ENCODE measurements at regions not wholly inside any gene's neighbourhood (a gene's known extent, or its start where the extent isn't known, plus 50 kb on each side); places are given as distances from the start of the nearest gene placed in this dataset.

DNA sequence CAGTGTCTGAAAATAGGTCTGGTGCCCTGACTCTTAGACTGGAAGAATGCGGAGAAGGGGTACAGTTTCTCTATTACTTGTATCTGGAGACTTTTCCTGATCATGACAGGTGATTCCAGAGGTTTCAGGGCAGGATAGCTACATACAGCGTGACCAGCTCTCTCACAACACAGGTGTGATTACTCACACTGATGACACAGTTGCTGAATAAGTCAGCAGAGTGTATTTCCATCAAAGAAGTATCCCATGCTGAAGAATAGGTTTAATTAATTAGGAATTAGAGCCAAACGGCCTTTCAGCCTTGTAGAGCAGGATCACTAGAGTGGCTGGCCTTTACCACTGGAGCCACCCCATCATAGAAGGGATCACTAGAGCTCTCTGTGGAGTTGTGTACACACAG is 298.6 kb downstream of the LMX1A start:
- Histone ChIP-seq H3K4me3 (ENCODE audit: insufficient read depth, low read depth, low read length) (no peak overlapping the region), H3K36me3 (replicated peaks; ENCODE audit: control insufficient read depth, insufficient read depth, low read length) (no peaks in the 10 kb centered on the region), H3K27me3 (ENCODE audit: control insufficient read depth, insufficient read depth, low read length) (peaks cover 12% of the 10 kb centered on the region)
- no peak for DNase-seq

DNA sequence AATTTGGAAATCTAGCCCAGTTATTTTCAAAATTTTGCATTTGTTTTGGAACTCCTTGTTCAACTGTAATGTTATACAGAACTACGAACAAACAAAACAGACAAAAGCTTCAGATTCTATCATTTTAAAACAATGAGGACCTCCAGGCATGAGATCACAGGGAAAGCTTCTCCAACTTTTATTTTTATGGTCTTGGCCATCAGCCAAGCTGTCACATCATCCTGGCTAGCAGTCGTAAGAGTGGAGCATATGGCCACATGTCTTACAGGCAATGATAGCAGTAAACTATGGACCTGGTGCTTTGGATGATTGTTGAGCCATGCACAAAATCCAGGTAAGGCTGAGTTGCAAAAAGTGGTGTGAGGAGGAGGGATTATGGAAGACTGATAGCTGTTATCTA is 299.6 kb downstream of the LMX1A start:
- Histone ChIP-seq H3K36me3 (replicated peaks; ENCODE audit: control insufficient read depth, insufficient read depth, low read length) (no peaks in the 10 kb centered on the region), H3K4me3 (ENCODE audit: insufficient read depth, low read depth, low read length) (no peak overlapping the region), H3K27me3 (ENCODE audit: control insufficient read depth, insufficient read depth, low read length) (peaks cover 8% of the 10 kb centered on the region)
- no peak for DNase-seq

- no peak for DNase-seq
- peaks cover 2% of the 10 kb centered on the region; the same call in 1 of the 2 replicates for H3K27me3 ChIP-seq (ENCODE audit: control insufficient read depth, insufficient read depth, low read length)
- H3K36me3 ChIP-seq (replicated peaks; ENCODE audit: control insufficient read depth, insufficient read depth, low read length): no peaks in the 10 kb centered on the region
- no peak overlapping the region for H3K4me3 ChIP-seq (ENCODE audit: insufficient read depth, low read depth, low read length)
These were observed 300.9 kb downstream of the LMX1A start for GRCh38 chr1:165055581-165055980.

- no peak overlapping the region for H3K4me3 ChIP-seq (ENCODE audit: insufficient read depth, low read depth, low read length)
- no peak for DNase-seq
These were observed 301.9 kb downstream of the LMX1A start for GRCh38 chr1:165054627-165055026.

GRCh38 chr1:165053351-165053750 is 303.2 kb downstream of the LMX1A start:
- no peaks in the 10 kb centered on the region; the same call in 1 of the 2 replicates for H3K27me3 ChIP-seq (ENCODE audit: control insufficient read depth, insufficient read depth, low read length)
- DNase-seq: no peak
- H3K4me3 ChIP-seq (ENCODE audit: insufficient read depth, low read depth, low read length): no peak overlapping the region
- no peaks in the 10 kb centered on the region for H3K36me3 ChIP-seq (replicated peaks; ENCODE audit: control insufficient read depth, insufficient read depth, low read length)

More at GRCh38 chr1:165054627-165055026, 301.9 kb downstream of the LMX1A start:
- H3K36me3 ChIP-seq (replicated peaks; ENCODE audit: control insufficient read depth, insufficient read depth, low read length): no peaks in the 10 kb centered on the region
- no peaks in the 10 kb centered on the region; the same call in 1 of the 2 replicates for H3K27me3 ChIP-seq (ENCODE audit: control insufficient read depth, insufficient read depth, low read length)

DNA sequence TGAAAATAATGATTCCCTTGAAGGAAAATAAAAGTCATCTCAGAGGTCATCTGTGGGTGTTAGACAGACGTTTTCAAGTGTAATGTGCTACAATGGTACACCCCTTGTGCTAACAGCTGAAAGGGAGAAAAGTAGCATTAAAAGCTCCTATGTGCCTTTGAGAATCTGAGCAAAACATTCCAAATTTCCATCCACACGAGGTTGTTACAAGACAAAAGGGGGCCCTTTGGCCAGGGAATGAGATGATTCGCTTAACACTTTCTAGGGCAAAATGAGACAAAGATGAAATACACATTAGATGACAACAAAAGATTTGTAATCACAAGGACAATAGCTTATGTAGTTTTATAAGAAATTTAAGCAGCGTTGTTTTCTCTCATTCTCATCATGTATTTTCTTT is 303.6 kb downstream of the LMX1A start:
- Histone ChIP-seq H3K27me3 (ENCODE audit: control insufficient read depth, insufficient read depth, low read length) (no peaks in the 10 kb centered on the region), H3K36me3 (replicated peaks; ENCODE audit: control insufficient read depth, insufficient read depth, low read length) (no peaks in the 10 kb centered on the region), H3K4me3 (ENCODE audit: insufficient read depth, low read depth, low read length) (no peak overlapping the region)
- DNase-seq: no peak

GRCh38 chr1:165052431-165052830 is 304.1 kb downstream of the LMX1A start:
- no peaks in the 10 kb centered on the region for H3K36me3 ChIP-seq (replicated peaks; ENCODE audit: control insufficient read depth, insufficient read depth, low read length)
- DNase-seq: no peak

GRCh38 chr1:165050246-165050645 is 306.3 kb downstream of the LMX1A start:
- H3K27me3 ChIP-seq (ENCODE audit: control insufficient read depth, insufficient read depth, low read length): no peaks in the 10 kb centered on the region
- H3K4me3 ChIP-seq (ENCODE audit: insufficient read depth, low read depth, low read length): no peak overlapping the region

More at GRCh38 chr1:165052431-165052830, 304.1 kb downstream of the LMX1A start:
- Histone ChIP-seq H3K27me3 (ENCODE audit: control insufficient read depth, insufficient read depth, low read length) (no peaks in the 10 kb centered on the region), H3K4me3 (ENCODE audit: insufficient read depth, low read depth, low read length) (no peak overlapping the region)

GRCh38 chr1:165047994-165048393 is 308.5 kb downstream of the LMX1A start:
- DNase-seq: no peak
- H3K4me3 ChIP-seq (ENCODE audit: insufficient read depth, low read depth, low read length): no peak overlapping the region
- H3K36me3 ChIP-seq (replicated peaks; ENCODE audit: control insufficient read depth, insufficient read depth, low read length): no peaks in the 10 kb centered on the region
- H3K27me3 ChIP-seq (ENCODE audit: control insufficient read depth, insufficient read depth, low read length): no peaks in the 10 kb centered on the region

More at GRCh38 chr1:165050246-165050645, 306.3 kb downstream of the LMX1A start:
- H3K36me3 ChIP-seq (replicated peaks; ENCODE audit: control insufficient read depth, insufficient read depth, low read length): no peaks in the 10 kb centered on the region
- DNase-seq: no peak

DNA sequence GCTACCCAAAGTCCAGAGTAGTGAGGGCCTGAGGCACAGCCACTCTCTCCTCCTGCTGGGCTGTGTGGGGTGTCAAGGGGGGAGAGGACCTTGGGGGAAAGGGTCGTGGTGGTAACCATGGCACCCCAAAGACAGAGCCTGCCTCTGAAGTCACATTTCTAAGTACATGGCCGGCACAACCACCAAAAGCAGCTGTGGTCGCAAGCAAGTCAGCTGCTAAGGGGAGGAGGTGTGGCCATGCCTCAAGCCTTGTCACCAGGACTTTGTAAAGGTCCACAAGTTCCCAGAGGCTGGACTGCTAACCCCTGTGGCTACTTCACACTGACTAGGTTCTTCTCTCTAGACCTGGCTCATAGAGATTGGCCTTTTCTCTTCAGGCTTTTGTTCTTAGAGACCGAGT is 310.6 kb downstream of the LMX1A start:
- H3K27me3 ChIP-seq (ENCODE audit: control insufficient read depth, insufficient read depth, low read length): no peaks in the 10 kb centered on the region
- DNase-seq: no peak
- no peak overlapping the region for H3K4me3 ChIP-seq (ENCODE audit: insufficient read depth, low read depth, low read length)
- no peaks in the 10 kb centered on the region for H3K36me3 ChIP-seq (replicated peaks; ENCODE audit: control insufficient read depth, insufficient read depth, low read length)

DNA sequence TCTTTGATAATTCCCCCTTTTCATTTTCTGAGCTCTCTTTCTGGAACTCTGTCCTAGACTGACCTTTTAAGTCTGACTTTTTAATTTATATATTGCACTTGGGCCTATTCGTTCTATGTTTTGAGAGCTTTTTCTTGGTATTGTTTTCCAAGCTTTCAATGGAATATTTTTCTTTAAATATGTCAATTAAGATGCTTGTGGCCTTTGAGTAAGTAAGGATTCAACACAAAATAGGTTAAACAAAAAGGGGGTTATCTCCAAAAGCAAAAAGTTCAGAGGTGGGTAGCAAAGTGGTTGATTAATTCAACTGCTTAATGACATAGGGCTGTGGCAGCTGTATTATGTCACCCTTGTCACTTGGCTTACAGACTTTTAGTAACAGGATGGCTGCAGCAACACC is 315.9 kb downstream of the LMX1A start:
- Histone ChIP-seq H3K27me3 (ENCODE audit: control insufficient read depth, insufficient read depth, low read length) (no peaks in the 10 kb centered on the region), H3K4me3 (ENCODE audit: insufficient read depth, low read depth, low read length) (no peak overlapping the region), H3K36me3 (replicated peaks; ENCODE audit: control insufficient read depth, insufficient read depth, low read length) (no peaks in the 10 kb centered on the region)
- DNase-seq: no peak

- Histone ChIP-seq H3K36me3 (replicated peaks; ENCODE audit: control insufficient read depth, insufficient read depth, low read length) (no peaks in the 10 kb centered on the region), H3K4me3 (ENCODE audit: insufficient read depth, low read depth, low read length) (no peak overlapping the region), H3K27me3 (ENCODE audit: control insufficient read depth, insufficient read depth, low read length) (no peaks in the 10 kb centered on the region)
- no peak for DNase-seq
These were observed 316.5 kb downstream of the LMX1A start for GRCh38 chr1:165039996-165040395.

DNA sequence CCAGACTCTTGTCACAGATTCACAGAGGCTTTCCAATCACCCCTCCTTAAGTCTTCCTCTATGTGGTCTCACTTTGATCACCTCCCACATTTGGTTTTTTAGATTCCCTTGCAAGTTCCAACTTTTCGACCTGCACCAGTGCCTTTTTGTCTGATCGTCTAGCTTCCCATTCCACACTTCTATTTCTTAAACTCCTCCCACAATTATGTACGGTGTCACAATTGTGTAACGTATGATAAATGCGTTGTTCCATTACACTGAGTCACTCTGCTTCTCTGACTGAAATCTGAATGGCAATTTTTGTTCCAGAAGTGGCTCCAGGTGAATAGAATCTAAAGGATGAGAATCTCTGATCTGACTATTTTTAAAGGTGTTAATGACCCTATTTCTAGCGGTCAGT is 320.1 kb downstream of the LMX1A start:
- Histone ChIP-seq H3K36me3 (replicated peaks; ENCODE audit: control insufficient read depth, insufficient read depth, low read length) (no peaks in the 10 kb centered on the region), H3K4me3 (ENCODE audit: insufficient read depth, low read depth, low read length) (no peak overlapping the region), H3K27me3 (ENCODE audit: control insufficient read depth, insufficient read depth, low read length) (no peaks in the 10 kb centered on the region)
- no peak for DNase-seq

DNA sequence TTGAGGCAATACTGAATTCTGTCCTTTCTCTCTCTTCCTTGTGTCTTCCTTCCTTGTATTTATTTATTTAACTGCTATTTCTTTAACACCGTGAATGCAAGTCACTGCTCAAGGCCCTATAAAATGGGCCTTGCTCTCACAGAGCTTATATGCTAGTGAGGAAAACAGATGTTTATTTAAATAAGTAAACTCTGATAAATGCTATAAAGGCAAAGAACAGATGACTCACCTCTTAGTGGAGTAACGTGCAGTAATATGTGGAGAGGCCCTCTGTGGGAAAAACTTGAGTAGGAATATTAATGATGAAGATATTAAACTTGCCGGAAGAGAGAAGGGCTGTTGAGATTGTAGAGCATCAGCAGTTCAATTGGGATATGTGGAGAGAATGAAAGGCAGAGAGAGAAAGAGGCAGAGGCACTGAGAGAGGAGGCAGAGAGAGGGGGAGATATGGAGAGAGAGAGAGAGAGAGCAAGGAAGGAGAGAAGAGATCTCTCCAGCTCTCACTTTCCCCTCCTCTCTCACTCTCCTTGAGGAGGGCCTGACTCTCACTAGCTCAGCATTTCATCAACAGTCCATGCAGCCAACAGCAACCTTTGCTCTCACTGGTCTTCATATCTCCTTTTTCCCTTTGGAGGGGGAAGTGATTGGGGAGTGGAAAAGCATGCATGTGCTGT is 322.2 kb downstream of the LMX1A start:
- no peaks in the 10 kb centered on the region for H3K27me3 ChIP-seq (ENCODE audit: control insufficient read depth, insufficient read depth, low read length)
- DNase-seq: no peak
- H3K36me3 ChIP-seq (replicated peaks; ENCODE audit: control insufficient read depth, insufficient read depth, low read length): no peaks in the 10 kb centered on the region
- H3K4me3 ChIP-seq (ENCODE audit: insufficient read depth, low read depth, low read length): no peak overlapping the region

GRCh38 chr1:165031001-165031400 is 325.5 kb downstream of the LMX1A start:
- no peaks in the 10 kb centered on the region for H3K36me3 ChIP-seq (replicated peaks; ENCODE audit: control insufficient read depth, insufficient read depth, low read length)
- no peaks in the 10 kb centered on the region for H3K27me3 ChIP-seq (ENCODE audit: control insufficient read depth, insufficient read depth, low read length)
- DNase-seq: no peak
- H3K4me3 ChIP-seq (ENCODE audit: insufficient read depth, low read depth, low read length): no peak overlapping the region

DNA sequence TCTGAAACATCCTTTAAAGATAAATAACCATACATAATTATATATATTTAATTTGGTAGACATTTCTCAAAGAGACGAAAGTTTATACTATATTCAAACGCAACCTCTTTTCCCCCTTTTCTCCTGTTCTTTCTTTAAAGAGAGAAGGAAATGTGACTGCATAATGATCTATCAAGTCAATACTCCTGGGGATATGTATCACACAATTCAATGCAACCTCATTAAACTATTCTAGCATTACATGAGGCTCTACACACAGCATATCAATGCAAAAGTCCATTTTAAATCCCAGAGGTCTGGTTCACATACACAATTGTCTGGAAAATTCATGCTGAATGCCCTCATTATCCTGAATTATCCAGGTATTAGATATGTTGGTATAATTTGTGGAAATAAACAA is 330.7 kb downstream of the LMX1A start:
- Histone ChIP-seq H3K36me3 (replicated peaks; ENCODE audit: control insufficient read depth, insufficient read depth, low read length) (no peaks in the 10 kb centered on the region), H3K4me3 (ENCODE audit: insufficient read depth, low read depth, low read length) (no peak overlapping the region), H3K27me3 (ENCODE audit: control insufficient read depth, insufficient read depth, low read length) (no peaks in the 10 kb centered on the region)
- no peak for DNase-seq
